DMS153 treated with DMSO at 0.1 percent for 48 hours (cell line): ENCODE measurements at regions not wholly inside any gene's neighbourhood (a gene's known extent, or its start where the extent isn't known, plus 50 kb on each side); places are given as distances from the start of the nearest gene placed in this dataset.
"Not testable (repeated sequence)": the region's sequence is repeated elsewhere in the genome, so short reads cannot be mapped to it uniquely, and the experiment has no call there.

ENCODE experiments used
- DNase-seq: peaks from one replicate; lab custom pipeline; 2025; ENCODE audit not compliant: unreplicated experiment; lab: John Stamatoyannopoulos, UW

- no peak for DNase-seq
These were observed 804.9 kb upstream of the PRR20A start for GRCh38 chr13:56335775-56336174.

- DNase-seq, result no peak
These were observed 802.3 kb upstream of the PRR20A start for GRCh38 chr13:56338421-56338820.

GRCh38 chr13:56347014-56347413, 793.7 kb upstream of the PRR20A start:
- no peak for DNase-seq

- DNase-seq, result no peak
These were observed 790.9 kb upstream of the PRR20A start for GRCh38 chr13:56349866-56350265.

GRCh38 chr13:56351041-56351440, 789.7 kb upstream of the PRR20A start:
- no peak for DNase-seq

GRCh38 chr13:56352361-56352760, 788.4 kb upstream of the PRR20A start:
- DNase-seq, result no peak

- DNase-seq, result no peak
These were observed 787.8 kb upstream of the PRR20A start for GRCh38 chr13:56352901-56353300.

GRCh38 chr13:56356690-56357089, 784.0 kb upstream of the PRR20A start:
- no peak for DNase-seq

- DNase-seq, result no peak
These were observed 762.2 kb upstream of the PRR20A start for GRCh38 chr13:56378566-56378965.

- no peak for DNase-seq
These were observed 747.2 kb upstream of the PRR20A start for GRCh38 chr13:56393549-56393948.

- DNase-seq, result no peak
These were observed 744.4 kb upstream of the PRR20A start for GRCh38 chr13:56396318-56396717.

GRCh38 chr13:56400774-56401173, 739.9 kb upstream of the PRR20A start:
- no peak for DNase-seq

GRCh38 chr13:56412856-56413255, 727.9 kb upstream of the PRR20A start:
- no peak for DNase-seq

GRCh38 chr13:56424246-56424645, 716.5 kb upstream of the PRR20A start:
- DNase-seq, result no peak

GRCh38 chr13:56457535-56458190, 683.1 kb upstream of the PRR20A start:
- no peak for DNase-seq

GRCh38 chr13:56459286-56459685, 681.4 kb upstream of the PRR20A start:
- no peak for DNase-seq

- DNase-seq, result no peak
These were observed 639.0 kb upstream of the PRR20A start for GRCh38 chr13:56501750-56502149.

- DNase-seq, result no peak
These were observed 629.9 kb upstream of the PRR20A start for GRCh38 chr13:56510836-56511235.

GRCh38 chr13:56512336-56512735, 628.4 kb upstream of the PRR20A start:
- not testable (repeated sequence) for DNase-seq

- no peak for DNase-seq
These were observed 625.3 kb upstream of the PRR20A start for GRCh38 chr13:56515441-56515840.

GRCh38 chr13:56528040-56528790, 612.5 kb upstream of the PRR20A start:
- peak; percentile 98 for DNase-seq

GRCh38 chr13:56530096-56530495, 610.6 kb upstream of the PRR20A start:
- no peak for DNase-seq

- not testable (repeated sequence) for DNase-seq
These were observed 592.8 kb upstream of the PRR20A start for GRCh38 chr13:56547921-56548320.
